OCI-LY7 (cell line): ENCODE measurements at regions not wholly inside any gene's neighbourhood (a gene's known extent, or its start where the extent isn't known, plus 50 kb on each side); places are given as distances from the start of the nearest gene placed in this dataset.

Experiments
- EZH2phosphoT487 ChIP-seq: fragments of 200-600 bp; sonication (generic); IDR thresholded peaks from 2 replicates; pipeline ENCODE4 v1.6.1; 2018; ENCODE audit warnings: low read depth, borderline replicate concordance, mild to moderate bottlenecking, mixed run types, antibody characterized with exemption, low read length, moderate library complexity, mixed read lengths
- TF ChIP-seq, protein P1 (sequence below): fragments of 200-600 bp; sonication (generic); conservative IDR thresholded peaks from 2 replicates; pipeline ENCODE4 v1.5.1; 2014; ENCODE audit warnings: mild to moderate bottlenecking, antibody characterized with exemption, low read length, moderate library complexity, mixed read lengths

DNA sequence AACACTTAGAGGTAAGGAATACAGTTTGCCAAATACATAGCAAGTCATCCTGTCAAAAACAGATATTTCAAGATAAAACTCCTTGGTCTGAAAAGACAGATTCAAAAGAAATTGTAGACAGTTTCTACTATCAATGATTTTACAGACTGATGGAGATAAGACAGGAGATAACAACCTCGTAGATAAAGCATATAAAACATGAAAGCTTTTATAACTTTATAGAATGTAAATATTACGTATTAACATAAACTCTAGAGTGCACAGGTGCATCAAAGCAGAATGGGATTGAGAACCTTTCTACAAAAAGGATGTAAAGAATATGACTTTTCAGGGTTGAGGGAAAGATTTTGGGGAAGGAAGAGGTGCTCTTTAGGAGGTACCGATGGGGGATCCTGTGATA lies 158.0 kb upstream of the CENPW start:
- TF ChIP-seq, protein P1, sequence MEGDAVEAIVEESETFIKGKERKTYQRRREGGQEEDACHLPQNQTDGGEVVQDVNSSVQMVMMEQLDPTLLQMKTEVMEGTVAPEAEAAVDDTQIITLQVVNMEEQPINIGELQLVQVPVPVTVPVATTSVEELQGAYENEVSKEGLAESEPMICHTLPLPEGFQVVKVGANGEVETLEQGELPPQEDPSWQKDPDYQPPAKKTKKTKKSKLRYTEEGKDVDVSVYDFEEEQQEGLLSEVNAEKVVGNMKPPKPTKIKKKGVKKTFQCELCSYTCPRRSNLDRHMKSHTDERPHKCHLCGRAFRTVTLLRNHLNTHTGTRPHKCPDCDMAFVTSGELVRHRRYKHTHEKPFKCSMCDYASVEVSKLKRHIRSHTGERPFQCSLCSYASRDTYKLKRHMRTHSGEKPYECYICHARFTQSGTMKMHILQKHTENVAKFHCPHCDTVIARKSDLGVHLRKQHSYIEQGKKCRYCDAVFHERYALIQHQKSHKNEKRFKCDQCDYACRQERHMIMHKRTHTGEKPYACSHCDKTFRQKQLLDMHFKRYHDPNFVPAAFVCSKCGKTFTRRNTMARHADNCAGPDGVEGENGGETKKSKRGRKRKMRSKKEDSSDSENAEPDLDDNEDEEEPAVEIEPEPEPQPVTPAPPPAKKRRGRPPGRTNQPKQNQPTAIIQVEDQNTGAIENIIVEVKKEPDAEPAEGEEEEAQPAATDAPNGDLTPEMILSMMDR = no peak
- no peak for TF ChIP-seq EZH2phosphoT487
